ENCODE measurements at regions not wholly inside any gene's neighbourhood (a gene's known extent, or its start where the extent isn't known, plus 50 kb on each side); places are given as distances from the start of the nearest gene placed in this dataset.

DNA sequence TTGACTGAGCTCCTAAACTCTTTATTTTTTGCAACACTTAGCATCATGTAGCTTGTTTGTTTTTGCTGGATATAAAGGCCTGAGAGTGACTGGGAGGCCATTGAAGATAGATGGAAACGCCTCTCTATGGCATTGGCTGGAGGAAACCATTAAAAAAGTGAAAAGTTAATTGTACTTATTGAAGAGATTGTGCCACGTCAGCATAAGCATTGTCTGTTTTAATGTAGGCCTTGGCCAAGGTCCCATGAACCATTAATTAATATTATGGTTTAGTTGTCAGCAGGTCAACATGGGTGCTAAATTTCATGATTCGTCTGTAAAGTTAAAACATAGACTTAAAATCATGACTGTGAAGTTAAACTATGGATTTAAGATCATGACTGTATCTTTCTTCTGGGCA lies 178.6 kb downstream of the GATA3 start:
- DNase-seq, result no peak

DNA sequence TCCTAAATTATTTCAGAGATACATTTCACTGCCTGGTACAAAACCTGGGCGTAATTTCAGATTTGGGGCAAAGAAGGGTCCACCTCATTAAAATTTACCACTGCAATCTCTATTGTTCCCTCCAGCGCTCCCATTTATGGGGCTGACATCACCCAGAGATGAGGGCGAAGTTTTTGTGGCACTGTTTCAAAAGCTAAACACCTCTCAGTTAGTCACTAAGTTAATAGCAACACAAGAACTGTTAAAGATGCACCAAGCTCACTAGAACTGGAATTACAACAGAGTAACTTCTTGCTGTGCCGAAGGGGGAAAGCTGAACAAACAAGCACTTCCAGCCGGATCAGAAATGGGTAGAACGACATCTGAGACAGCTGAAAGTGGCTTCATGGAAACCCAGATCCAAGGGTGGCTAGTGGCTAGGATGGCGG lies 179.4 kb downstream of the GATA3 start:
- DNase-seq, result no peak

DNA sequence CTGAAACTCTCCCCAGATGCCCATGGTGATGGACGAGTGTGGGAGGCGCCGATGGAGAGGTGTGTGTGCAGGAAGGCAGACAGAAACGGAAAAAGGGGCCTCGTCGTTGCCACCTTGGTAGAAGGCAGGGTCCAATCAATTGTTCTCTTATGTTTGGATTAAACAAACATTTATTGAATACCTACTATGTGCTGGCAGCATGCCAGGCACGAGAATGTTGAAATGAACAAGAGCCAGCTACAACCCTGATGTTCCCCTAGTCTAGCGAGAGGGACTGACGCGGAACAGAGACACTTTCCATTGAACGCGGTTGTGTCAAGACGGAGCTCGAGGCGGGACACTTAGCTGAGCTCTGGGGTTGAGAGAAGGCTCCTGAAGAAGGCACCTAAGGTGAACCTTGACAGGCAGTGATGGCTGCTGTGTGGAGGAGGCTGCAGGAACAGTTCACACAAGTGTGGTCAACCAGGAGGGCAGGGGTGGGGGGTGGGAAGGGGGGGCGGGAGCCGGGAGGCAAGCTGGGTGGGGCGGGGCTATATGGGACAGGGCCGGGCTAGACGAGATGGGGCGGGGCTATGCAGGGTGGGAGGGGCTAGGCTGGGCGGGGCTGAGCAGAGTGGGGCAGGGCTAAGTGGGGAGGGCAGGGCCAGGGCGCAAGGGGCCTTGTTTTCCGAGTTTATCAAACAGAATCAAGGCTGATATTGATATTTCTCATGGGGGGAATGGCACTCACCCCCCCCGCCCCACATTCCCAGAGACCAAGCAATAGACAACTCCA lies 181.0 kb downstream of the GATA3 start:
- no peak for DNase-seq

DNA sequence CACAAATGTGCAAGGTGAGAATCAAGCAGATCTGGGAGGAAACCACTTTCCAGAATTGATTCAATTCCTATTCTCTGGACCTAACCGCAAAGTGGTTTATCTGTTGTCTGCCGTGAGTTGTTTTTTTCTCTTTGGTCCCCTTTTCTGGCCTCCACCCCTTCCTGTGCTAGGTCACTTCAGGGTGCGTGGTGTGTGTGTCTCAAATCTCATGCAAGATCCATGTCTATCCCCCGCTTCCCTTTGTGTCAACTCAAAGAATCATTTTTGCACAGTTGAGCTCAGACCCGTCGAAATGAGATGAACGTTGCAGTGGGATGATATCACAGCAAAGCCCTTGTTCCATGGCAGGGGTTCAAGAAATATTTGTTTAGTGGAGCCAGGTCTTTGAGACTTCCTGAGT lies 184.5 kb downstream of the GATA3 start:
- DNase-seq, result no peak

DNA sequence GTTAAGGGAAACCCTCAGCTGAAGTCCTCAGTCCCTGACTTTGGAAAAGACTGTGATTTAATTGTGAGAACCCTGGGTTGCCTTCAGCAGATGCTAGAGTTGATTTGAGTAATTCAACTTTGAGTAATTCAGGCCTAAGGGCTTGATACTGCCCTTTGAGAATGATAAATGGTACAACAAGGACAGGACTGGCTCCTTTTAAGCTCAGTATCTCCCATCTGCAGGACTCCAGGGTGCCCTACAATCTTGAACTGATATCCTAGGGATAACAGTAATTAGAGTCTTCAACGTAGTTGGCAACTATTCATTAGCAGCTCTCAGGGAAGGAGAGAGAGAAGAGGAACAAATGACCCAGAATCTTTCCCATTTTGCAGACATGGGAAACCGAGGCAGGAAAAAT lies 186.4 kb downstream of the GATA3 start:
- no peak for DNase-seq

DNA sequence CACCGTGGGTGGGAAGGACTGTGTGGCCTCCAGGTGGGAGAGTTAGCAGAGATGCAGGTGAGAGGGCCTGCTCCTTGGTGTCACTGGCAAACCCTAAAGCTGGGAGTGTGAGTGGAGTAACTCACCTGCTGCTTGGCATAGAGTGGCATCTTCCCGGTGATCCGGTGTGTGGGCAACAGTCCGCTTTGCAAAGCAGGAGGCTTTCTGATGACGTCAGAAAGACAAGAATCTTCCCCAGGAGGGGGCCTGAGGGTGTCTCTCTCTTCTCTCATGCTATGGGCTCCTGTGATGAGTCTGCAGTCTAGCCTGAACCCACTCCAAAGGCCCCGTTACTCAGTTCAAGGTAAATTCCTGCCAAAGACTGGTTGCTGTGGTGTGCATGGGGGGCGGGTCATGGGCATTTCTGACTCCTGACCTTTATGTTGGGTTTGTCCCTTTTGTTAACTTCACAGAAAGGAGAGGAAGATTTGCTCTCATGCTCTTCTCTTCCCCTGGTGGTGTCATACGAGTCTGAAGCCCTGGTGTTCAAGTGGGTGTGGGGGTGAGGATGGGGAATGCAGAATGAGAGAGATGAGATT lies 187.9 kb downstream of the GATA3 start:
- DNase-seq, result no peak

DNA sequence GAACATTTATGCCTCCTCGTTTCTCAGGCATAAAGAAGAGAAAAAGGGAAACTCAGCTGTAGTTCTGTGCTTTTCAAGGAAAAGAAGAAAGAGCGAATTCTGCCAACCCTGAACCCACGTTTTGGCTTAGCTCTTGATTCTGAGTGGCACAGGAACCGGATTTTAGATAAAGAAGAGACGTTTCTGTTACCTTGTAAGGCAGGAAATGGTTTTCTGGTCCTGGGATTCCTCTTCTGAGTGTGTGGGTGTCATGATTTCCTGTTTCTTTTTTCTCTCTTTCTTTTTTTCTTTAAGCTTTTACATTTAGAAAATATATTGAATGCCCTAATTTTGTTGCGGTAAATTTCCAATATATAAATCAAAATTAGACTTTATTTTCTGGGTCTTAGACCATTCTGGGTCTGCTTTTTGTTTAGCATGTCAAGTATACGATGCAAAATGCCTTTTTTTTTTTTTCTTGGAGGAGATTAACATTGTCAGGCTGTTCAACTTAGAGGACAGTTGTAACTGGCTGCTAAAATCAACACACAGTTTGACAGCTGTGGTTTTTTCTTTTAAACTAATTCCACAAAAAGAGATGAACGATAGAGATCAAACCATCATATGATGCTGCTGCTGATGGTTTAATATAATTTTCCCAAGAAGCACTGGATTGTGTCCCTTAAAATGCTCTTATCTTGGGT lies 190.8 kb downstream of the GATA3 start:
- DNase-seq, result no peak

DNA sequence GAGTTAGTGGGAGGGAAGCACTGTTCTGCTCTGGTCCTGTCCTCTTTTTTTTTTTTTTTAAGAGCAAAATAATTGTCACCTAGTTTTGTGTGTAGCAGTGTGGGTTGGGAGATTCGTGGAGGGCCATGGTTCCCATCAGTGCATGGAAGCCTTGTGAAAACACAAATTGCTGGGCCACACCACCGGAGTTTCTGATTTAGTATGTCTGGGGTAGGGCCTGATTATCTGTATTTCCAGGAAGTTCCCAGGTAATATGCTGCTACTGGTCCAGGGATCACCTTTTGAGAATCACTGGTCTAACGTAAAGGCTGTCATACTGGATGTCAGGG lies 191.3 kb downstream of the GATA3 start:
- DNase-seq, result no peak

DNA sequence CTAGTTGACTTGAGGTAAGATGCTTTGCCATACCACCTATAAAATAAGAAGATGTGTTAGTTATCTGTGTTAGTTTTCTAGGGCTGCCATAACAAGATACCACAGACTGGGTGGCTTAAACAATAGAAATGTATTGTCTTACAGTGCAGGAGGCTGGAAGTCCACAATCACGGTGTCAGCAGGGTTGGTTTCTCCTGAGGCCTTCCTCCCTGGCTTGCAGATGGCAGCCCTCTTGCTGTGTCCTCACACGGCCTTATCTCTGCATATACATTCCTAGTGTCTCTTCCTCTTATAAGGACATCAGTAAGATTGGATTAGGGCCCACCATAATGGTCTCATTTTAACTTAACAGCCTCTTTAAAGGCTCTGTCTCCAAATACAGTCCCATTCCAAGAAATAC lies 192.1 kb downstream of the GATA3 start:
- DNase-seq, result no peak

DNA sequence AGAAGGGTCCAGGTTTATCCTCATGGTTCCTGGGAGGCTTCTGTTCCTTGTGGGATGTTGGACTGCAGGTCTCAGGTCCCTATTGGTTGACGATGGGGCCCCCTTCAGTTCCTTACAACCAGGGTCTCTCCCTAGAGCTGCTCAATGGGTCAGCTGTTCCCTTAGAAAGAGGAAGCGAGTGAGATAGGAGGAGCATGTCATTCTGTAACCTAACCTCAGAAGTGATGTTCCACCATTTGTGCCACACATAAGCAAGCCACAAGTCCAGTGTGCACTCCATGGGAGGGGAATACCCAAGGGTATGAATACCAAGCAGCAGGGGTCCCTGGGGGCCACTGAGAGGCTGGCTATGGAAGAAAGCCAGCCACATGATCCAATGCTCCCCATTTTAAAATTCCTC lies 192.7 kb downstream of the GATA3 start:
- no peak for DNase-seq

DNA sequence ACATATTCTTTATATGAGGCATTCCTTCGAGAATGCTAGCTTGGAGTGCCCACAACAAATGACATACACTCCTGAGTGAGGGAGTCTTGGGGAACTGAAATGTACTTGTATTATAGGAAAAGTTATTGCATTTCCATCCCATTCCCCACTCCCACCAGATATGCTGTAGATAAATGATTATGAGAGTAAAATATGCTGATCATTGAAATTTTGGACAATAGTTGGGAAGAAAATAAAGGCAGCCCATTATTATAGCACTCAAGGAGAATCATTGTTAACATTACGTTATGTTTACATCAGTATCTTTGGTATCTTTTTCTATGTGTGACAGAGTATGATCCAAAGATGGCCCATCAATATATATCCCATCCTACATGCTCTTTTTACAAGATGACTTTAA lies 194.4 kb downstream of the GATA3 start:
- DNase-seq, result no peak

DNA sequence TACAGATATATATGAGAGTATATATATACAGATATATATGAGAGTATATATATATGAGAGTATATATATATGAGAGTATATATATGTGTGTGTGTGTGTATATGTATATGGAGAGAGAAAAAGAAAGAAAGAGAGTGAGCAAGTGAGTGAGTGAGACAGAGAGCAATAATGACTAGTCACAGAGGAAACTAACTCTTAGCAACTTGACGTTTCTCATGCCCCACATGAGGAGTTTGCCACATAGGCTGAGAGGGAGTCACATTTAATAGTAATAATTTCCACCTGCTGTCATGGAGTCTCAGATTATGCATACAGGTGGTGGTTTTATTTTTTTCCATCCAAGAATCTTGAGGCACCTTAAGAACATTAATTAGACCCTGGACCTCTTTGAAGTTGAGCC lies 199.9 kb downstream of the GATA3 start:
- DNase-seq, result no peak

DNA sequence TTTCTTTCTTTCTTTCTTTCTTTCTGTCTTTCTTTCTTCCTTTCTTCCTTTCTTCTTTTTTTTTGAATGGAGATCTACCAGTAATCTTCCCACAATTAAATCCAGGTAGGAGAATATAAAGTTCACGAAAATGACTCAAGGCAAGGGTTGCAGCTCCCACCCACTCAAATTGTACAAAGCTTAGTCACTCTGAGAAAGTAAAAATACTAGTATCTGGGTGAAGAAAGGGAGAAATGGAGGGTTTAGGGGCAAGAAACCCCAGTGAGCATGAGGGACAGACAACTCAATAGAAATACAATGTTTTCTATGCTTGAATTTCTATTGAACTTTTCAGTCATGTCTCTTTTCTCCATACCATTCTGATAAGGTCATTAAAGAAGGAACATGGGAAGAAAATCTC lies 200.8 kb downstream of the GATA3 start:
- no peak for DNase-seq

DNA sequence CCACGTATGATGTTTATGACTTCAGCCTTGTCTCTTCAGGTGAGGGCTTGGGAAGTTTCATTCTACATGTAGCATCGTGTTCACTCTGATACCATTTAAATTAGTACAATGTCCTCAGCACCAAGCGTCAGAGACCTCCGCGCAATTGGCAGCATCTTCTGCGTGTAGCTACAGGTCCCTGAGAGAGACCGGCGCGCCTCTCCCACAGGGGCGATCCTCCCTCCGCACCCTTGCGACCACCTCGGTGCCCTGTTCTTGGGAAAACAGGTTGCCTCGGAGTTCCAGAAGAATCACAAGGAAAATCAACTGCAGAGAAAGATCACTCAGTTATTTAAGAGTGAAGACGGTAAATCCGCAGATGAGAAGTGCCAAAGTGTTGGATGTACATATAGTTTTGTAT lies 206.2 kb downstream of the GATA3 start:
- DNase-seq, result no peak

DNA sequence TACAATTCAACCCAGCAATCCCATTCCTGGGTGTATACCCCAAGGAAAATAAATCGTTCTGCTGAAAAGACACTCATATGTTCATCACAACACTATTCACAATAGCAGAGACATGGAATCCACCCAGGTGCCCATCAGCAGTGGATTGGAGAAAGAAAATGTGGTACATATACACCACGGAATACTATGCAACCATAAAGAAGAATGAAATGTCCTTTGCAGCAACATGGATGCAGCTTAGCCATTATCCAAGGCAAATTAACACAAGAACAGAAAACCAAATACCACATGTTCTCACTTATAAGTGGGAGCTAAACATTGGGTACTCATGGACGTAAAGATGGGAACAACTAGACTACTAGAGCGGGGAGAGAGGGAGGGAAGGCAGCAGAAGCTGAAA lies 207.8 kb downstream of the GATA3 start:
- DNase-seq, result no peak

DNA sequence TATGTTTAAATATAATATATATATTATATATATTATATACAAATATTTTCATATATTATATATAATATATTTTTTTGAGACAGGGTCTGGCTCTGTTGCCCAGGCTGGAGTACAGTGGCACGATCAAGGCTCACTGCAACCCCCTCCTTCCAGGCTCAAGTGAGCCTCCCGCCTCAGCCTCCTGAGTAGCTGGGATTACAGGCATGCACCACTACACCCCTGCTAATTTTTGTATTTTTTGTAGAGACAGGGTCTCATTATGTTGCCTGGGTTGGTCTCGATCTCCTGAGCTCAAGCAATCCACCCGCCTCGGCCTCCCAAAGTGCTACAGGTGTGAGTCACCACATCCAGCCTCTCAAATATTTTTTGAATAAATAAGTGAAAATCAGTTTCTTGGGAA lies 215.5 kb downstream of the GATA3 start:
- no peak for DNase-seq

DNA sequence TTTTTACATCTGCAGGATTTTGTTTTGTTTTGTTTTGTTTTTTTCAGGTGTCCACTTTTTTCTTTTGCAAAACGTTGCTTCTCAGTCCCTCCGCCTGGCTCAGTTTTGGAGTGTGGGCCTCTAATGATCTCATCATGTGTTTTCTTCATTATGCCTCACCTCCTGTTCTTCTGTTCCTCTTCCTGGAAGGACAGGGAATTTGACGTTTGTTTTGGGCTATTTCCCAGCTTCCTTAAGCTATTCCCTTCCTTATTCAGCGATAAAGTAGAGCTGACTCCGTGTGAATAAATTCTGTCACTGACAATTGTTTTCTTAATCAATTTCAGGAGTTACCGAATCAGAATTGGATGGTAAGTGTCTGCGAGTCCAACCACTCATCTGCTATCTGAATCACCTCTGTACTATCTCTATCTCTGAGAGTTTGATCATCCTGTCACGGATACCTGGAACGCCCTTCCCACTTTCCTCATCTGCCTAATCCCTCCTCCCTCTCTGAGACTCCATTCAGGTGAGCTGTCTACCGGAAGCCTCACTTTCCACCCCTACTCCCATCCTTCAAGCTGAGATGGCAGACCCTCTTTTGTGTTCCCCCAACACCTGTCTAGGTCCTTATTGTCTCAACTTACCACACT lies 218.4 kb downstream of the GATA3 start:
- no peak for DNase-seq

DNA sequence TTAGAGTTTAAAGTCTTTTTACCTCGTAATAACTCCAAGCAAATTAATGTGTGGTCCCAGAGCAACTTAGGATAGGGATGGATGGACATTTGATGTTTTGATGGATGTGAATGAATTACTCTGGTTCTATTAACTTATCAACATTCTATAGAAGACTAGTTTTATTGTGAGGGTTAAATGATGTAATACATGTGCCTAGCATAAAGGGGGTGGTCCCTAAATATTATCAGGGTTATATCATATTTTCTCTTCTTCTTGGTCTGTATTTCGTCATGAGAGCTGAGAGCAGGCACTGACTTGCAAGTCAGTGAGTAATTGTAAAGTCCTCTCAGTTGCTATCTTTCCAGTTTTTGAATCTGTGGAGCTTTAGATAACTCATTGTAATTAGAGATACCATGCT lies 219.3 kb downstream of the GATA3 start:
- DNase-seq, result no peak

DNA sequence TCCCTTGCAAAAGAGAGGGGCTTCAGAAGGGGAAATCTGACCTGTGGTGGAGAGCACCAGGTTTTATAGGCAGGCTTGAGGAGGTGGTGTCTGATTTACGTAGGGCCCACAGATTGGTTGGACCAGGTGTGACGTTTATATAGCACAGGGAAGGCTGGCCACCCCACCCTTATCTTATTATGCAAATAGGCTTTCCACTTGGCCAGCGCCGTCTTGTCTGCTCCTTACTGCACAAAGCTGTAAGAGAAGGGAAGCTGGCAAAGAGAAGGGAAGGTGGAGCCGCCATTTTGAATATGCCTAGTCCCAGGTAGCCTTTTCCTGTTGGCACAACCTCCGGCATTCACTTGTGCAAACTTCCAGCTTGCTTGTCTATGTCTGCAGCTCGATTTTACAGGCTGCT lies 221.4 kb downstream of the GATA3 start:
- DNase-seq, result no peak

DNA sequence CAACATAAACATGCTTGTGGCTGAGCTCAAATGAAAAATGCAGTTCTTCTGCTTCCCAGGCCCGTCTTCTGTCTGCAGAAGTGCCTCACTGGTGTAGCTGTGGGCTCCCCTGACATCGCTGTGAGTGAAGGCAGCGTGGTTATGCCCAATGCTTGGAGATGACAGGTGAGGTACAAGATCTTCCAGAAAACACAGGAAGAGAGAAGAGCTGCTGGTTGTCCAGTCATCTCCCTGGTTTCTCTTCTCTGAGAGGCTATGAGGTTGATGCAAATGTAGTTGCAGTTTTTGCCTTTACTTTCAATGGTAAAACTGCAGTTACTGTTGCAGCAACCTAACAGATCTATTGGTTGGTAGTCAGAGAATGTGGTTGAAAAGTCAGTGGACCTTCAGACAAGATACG lies 223.6 kb downstream of the GATA3 start:
- DNase-seq, result no peak

DNA sequence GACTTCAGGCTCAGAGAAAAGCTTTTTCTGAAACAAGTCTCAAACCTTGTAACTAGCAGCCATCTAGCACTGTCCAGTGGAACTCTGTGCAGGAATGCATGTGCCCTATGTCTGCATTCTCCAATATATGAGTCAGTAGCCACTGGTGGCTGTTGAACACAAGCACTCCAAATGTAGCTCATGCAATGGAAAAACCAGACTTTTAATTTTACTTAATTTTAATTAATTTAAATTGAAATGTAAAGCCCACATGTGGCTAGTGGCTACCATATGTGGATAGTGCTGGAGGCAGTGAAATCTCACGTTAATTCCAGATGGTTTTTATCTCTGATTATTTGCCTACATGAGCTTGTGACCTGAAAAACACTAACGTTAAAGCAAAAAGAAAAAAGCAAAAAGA lies 225.1 kb downstream of the GATA3 start:
- no peak for DNase-seq

DNA sequence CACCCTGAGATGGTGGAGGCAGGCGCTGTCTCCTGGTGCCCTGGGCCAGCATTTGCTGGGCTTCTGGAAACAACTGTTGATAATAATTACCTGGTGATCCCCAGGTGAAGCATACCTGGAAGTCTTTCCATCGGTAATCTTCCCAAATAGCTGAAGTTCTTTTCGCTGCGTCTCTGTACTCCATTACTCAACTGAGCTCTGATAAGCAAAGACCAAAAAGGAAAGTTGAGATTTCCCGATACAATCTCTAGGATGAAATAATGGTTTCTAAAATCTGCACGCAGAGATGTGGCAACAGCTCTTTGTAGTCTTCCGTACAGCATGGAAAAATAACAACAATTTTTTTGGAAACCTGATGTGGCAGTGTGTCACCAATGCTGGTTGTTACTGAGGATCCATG lies 226.5 kb downstream of the GATA3 start:
- DNase-seq, result no peak

DNA sequence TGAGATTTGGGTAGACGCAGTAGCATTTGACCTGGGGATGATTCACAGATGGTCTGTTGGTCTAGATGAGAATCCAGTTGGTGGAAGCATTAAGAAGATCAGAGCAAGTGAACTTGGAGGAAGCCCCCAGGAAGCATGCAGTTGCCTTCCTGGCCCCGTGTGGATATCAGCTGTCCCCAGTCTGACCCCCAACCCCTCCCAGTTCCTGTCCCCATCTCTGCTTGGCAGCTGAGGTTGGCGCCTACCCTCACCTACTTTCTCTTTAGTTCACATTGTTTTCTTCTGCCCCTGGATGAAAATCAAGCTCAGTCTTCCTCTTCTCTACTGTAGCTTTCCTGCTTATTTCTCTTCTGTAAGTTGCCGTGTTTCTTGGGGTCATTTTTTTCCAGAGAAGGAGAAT lies 227.9 kb downstream of the GATA3 start:
- no peak for DNase-seq
